CD4-positive, alpha-beta T cell treated with Interleukin-17A for 4 hours (primary cell): ENCODE measurements at regions not wholly inside any gene's neighbourhood (a gene's known extent, or its start where the extent isn't known, plus 50 kb on each side); places are given as distances from the start of the nearest gene placed in this dataset.

Source experiments
- DNase-seq: peaks from one replicate; pipeline ENCODE4 v3.0.0-alpha.2; 2020; ENCODE audit warnings: mixed read lengths

GRCh38 chr6:21648475-21649050 lies 55.0 kb downstream of the SOX4 start:
- no peak for DNase-seq

- no peak for DNase-seq
These were observed 59.8 kb downstream of the SOX4 start for GRCh38 chr6:21653323-21653722.

GRCh38 chr6:21653905-21654304 lies 60.4 kb downstream of the SOX4 start:
- no peak for DNase-seq

- no peak for DNase-seq
These were observed 60.8 kb downstream of the SOX4 start for GRCh38 chr6:21654361-21654760.

- no peak for DNase-seq
These were observed 70.4 kb downstream of the SOX4 start for GRCh38 chr6:21663966-21664313.

GRCh38 chr6:21664314-21665109 lies 71.0 kb downstream of the SOX4 start:
- DNase-seq, result peak; percentile 11

- DNase-seq, result no peak
These were observed 71.5 kb downstream of the SOX4 start for GRCh38 chr6:21665110-21665391.

- no peak for DNase-seq
These were observed 72.0 kb downstream of the SOX4 start for GRCh38 chr6:21665392-21666200.

- peak; percentile 8 for DNase-seq
These were observed 72.7 kb downstream of the SOX4 start for GRCh38 chr6:21666201-21666691.

- DNase-seq, result peak; percentile 5
These were observed 73.5 kb downstream of the SOX4 start for GRCh38 chr6:21666853-21667681.

- DNase-seq, result no peak
These were observed 75.2 kb downstream of the SOX4 start for GRCh38 chr6:21668795-21669194.

GRCh38 chr6:21676769-21677168 lies 83.2 kb downstream of the SOX4 start:
- DNase-seq, result no peak

- no peak for DNase-seq
These were observed 85.4 kb downstream of the SOX4 start for GRCh38 chr6:21678990-21679389.

- DNase-seq, result no peak
These were observed 86.3 kb downstream of the SOX4 start for GRCh38 chr6:21679761-21680265.

GRCh38 chr6:21680611-21681010 lies 87.1 kb downstream of the SOX4 start:
- DNase-seq, result no peak

GRCh38 chr6:21690489-21690888 lies 96.9 kb downstream of the SOX4 start:
- no peak for DNase-seq

- DNase-seq, result no peak
These were observed 98.3 kb downstream of the SOX4 start for GRCh38 chr6:21691685-21692346.

GRCh38 chr6:21692721-21693120 lies 99.2 kb downstream of the SOX4 start:
- DNase-seq, result no peak

- DNase-seq, result no peak
These were observed 100.6 kb downstream of the SOX4 start for GRCh38 chr6:21694168-21694567.

GRCh38 chr6:21707524-21708319 lies 114.2 kb downstream of the SOX4 start:
- DNase-seq, result no peak

- DNase-seq, result no peak
These were observed 114.7 kb downstream of the SOX4 start for GRCh38 chr6:21708320-21708580.

GRCh38 chr6:21710216-21710615 lies 116.7 kb downstream of the SOX4 start:
- no peak for DNase-seq
